ENCODE measurements at regions not wholly inside any gene's neighbourhood (a gene's known extent, or its start where the extent isn't known, plus 50 kb on each side); places are given as distances from the start of the nearest gene placed in this dataset.

DNA sequence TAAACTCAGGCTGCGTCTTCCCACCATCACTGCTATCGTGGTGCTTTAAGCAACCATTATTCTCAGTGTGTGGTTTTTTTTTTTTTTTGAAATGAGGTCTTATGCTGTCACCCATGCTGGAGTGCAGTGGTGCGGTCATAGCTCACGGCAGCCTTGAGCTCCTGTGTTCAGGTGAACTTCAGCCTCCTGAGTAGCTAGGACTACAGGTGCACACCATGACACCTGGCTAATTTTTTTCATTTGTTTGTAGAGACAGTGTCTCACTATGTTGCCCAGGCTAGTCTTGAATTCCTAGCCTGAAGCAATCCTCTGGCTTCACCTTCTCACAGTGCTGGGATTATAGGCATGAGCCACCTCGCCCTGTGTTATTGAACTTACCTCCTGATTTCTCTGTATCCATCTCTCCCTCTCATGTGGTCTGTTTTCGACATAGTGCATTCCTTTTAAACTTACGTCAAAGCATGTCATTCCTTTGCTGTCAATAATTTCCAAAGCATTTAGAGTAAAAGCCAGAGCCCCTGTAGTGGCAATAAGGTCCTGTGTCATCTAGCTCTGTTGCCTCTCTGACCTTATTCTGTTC lies 255.5 kb downstream of the SNAPC1 start:
- H3K27ac ChIP-seq (ENCODE audit: control insufficient read depth, insufficient read depth, low read length): no peak overlapping the region
- H2AFZ ChIP-seq (ENCODE audit: control insufficient read depth, low read length): no peak overlapping the region
- DNase-seq (ENCODE audit: low read depth, low spot score) (no peak), FAIRE-seq (peak; percentile 5)
- H3K9me3 ChIP-seq (ENCODE audit: control insufficient read depth, low read depth, low read length): no peaks in the 10 kb centered on the region
- no peaks in the 10 kb centered on the region for H3K9me1 ChIP-seq (ENCODE audit: control insufficient read depth, extremely low read depth, insufficient read depth, low read length)
- H3K4me2 ChIP-seq (ENCODE audit: control insufficient read depth, extremely low read depth, insufficient read depth, low read depth, low read length): no peak overlapping the region
- TF ChIP-seq EZH2 (IDR thresholded peaks at IDR 0.05; ENCODE audit: low read length): no peak
- TF ChIP-seq, protein P1, sequence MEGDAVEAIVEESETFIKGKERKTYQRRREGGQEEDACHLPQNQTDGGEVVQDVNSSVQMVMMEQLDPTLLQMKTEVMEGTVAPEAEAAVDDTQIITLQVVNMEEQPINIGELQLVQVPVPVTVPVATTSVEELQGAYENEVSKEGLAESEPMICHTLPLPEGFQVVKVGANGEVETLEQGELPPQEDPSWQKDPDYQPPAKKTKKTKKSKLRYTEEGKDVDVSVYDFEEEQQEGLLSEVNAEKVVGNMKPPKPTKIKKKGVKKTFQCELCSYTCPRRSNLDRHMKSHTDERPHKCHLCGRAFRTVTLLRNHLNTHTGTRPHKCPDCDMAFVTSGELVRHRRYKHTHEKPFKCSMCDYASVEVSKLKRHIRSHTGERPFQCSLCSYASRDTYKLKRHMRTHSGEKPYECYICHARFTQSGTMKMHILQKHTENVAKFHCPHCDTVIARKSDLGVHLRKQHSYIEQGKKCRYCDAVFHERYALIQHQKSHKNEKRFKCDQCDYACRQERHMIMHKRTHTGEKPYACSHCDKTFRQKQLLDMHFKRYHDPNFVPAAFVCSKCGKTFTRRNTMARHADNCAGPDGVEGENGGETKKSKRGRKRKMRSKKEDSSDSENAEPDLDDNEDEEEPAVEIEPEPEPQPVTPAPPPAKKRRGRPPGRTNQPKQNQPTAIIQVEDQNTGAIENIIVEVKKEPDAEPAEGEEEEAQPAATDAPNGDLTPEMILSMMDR (optimal IDR thresholded peaks at IDR 0.05 in 1 of 3, IDR thresholded peaks at IDR 0.05 in 1 of 3, conservative IDR thresholded peaks at IDR 0.05 in 1 of 3; ENCODE audit: extremely low read depth in 1 of 3, insufficient read depth in 2 of 3, low read length in 3 of 3): no peak
- H3K4me1 ChIP-seq (ENCODE audit: control insufficient read depth, extremely low read depth, insufficient read depth, low read length): peaks cover 3% of the 10 kb centered on the region
- H3K79me2 ChIP-seq (ENCODE audit: control insufficient read depth, insufficient read depth, low read length): no peaks in the 10 kb centered on the region
- no peaks in the 10 kb centered on the region for H3K36me3 ChIP-seq (ENCODE audit: control insufficient read depth in 2 of 2, extremely low read depth in 1 of 2, insufficient read depth in 2 of 2, low read length in 2 of 2)
- H3K27me3 ChIP-seq (ENCODE audit: control insufficient read depth, extremely low read depth, insufficient read depth, low read length): no peaks in the 10 kb centered on the region
- dilution Hi-C loops (cut with MboI; ENCODE audit: extremely low pct_ligation_motif_present, low sequenced_read_pairs): no loop called here
- no peak overlapping the region for H3K4me3 ChIP-seq (ENCODE audit: control insufficient read depth in 2 of 3, extremely low read depth in 1 of 3, insufficient read depth in 2 of 3, low read depth in 1 of 3, low read length in 3 of 3)
- H4K20me1 ChIP-seq (ENCODE audit: control insufficient read depth, extremely low read depth, insufficient read depth, low read length): no peaks in the 10 kb centered on the region
- H3K9ac ChIP-seq (ENCODE audit: control insufficient read depth, extremely low read depth, insufficient read depth, low read length): no peak overlapping the region

DNA sequence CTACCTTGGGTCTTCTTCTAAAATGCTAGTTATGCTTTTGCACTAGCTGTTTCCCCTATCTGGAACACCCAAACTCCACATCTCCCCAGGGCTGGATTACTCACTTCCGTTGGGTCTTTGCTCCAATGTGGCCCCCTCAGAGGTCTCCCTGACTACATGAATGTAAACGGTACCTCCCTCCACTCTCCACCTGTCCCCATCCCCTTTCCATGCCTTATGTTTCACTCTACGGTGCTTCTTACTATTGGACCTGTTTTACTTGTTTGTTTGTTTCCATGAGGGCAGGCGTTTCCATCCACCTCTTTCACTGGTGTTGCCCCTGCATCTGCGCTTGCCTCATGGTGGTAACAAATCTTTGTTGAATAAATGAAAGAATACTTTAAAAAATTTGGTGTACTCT lies 256.4 kb downstream of the SNAPC1 start:
- no peak overlapping the region for H3K4me3 ChIP-seq (ENCODE audit: control insufficient read depth in 2 of 3, extremely low read depth in 1 of 3, insufficient read depth in 2 of 3, low read depth in 1 of 3, low read length in 3 of 3)
- H3K9ac ChIP-seq (ENCODE audit: control insufficient read depth, extremely low read depth, insufficient read depth, low read length): no peak overlapping the region
- no peaks in the 10 kb centered on the region for H3K27me3 ChIP-seq (ENCODE audit: control insufficient read depth, extremely low read depth, insufficient read depth, low read length)
- dilution Hi-C loops (cut with MboI; ENCODE audit: extremely low pct_ligation_motif_present, low sequenced_read_pairs): no loop called here
- H3K9me3 ChIP-seq (ENCODE audit: control insufficient read depth, low read depth, low read length): no peaks in the 10 kb centered on the region
- no peak overlapping the region for H3K27ac ChIP-seq (ENCODE audit: control insufficient read depth, insufficient read depth, low read length)
- no peaks in the 10 kb centered on the region for H3K36me3 ChIP-seq (ENCODE audit: control insufficient read depth in 2 of 2, extremely low read depth in 1 of 2, insufficient read depth in 2 of 2, low read length in 2 of 2)
- peaks cover 3% of the 10 kb centered on the region for H3K4me1 ChIP-seq (ENCODE audit: control insufficient read depth, extremely low read depth, insufficient read depth, low read length)
- TF ChIP-seq, protein P1 (optimal IDR thresholded peaks at IDR 0.05 in 1 of 3, IDR thresholded peaks at IDR 0.05 in 1 of 3, conservative IDR thresholded peaks at IDR 0.05 in 1 of 3; ENCODE audit: extremely low read depth in 1 of 3, insufficient read depth in 2 of 3, low read length in 3 of 3): no peak
- TF ChIP-seq EZH2 (IDR thresholded peaks at IDR 0.05; ENCODE audit: low read length): no peak
- FAIRE-seq: no peak
- H3K4me2 ChIP-seq (ENCODE audit: control insufficient read depth, extremely low read depth, insufficient read depth, low read depth, low read length): no peak overlapping the region
- no peaks in the 10 kb centered on the region for H3K79me2 ChIP-seq (ENCODE audit: control insufficient read depth, insufficient read depth, low read length)
- H3K9me1 ChIP-seq (ENCODE audit: control insufficient read depth, extremely low read depth, insufficient read depth, low read length): no peaks in the 10 kb centered on the region
- no peaks in the 10 kb centered on the region for H4K20me1 ChIP-seq (ENCODE audit: control insufficient read depth, extremely low read depth, insufficient read depth, low read length)
- no peak overlapping the region for H2AFZ ChIP-seq (ENCODE audit: control insufficient read depth, low read length)
- DNase-seq (ENCODE audit: low read depth, low spot score): no peak

Measured in keratinocyte (primary cell).